Embryonic facial prominence (tissue), 1 donor: ENCODE measurements at regions not wholly inside any gene's neighbourhood (a gene's known extent, or its start where the extent isn't known, plus 50 kb on each side); places are given as distances from the start of the nearest gene placed in this dataset.
"Not testable (repeated sequence)": the region's sequence is repeated elsewhere in the genome, so short reads cannot be mapped to it uniquely, and the experiment has no call there.

Experiments used
- DNase-seq: peaks from one replicate; pipeline ENCODE4 v3.0.0-alpha.2; 2016; ENCODE audit errors: extremely low spot score

DNA sequence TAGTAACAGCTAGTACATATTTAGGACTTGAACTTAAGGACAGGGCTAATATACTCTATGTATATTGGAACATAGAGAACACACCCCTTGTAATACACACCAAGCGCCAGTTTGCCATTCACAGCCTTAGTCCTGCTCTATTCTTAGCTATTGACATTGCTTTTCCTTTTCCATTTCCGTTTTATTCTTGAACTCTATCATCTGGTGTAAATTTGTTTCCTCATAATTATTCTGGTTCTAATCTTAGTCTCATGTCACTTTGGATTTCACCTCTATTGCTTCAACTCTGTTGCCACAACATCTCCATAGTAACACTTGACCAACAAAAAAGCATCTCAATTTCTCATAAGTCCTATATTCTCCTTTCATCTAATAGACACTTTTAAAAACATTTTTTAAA is 225.7 kb downstream of the PHLDA1 start:
- no peak for DNase-seq

DNA sequence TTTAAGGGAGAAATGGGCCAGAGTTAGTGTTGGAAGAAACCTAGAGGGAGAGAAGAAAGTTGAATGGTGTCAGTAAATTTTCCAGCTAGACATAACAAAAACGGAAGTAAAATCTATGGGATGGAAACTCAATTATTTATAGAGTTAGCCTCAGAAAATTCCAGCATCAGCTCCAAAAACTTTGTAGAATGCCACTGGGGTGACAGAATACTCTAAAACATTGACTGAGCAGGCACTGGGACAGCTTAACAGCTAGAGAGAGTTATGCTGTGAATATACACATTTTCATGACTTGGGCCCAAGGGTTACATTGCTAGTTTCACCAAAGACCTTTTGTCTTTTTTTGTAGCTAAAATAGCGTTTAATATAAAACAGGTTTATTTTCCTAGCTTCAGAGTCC is 226.3 kb downstream of the PHLDA1 start:
- DNase-seq = no peak

DNA sequence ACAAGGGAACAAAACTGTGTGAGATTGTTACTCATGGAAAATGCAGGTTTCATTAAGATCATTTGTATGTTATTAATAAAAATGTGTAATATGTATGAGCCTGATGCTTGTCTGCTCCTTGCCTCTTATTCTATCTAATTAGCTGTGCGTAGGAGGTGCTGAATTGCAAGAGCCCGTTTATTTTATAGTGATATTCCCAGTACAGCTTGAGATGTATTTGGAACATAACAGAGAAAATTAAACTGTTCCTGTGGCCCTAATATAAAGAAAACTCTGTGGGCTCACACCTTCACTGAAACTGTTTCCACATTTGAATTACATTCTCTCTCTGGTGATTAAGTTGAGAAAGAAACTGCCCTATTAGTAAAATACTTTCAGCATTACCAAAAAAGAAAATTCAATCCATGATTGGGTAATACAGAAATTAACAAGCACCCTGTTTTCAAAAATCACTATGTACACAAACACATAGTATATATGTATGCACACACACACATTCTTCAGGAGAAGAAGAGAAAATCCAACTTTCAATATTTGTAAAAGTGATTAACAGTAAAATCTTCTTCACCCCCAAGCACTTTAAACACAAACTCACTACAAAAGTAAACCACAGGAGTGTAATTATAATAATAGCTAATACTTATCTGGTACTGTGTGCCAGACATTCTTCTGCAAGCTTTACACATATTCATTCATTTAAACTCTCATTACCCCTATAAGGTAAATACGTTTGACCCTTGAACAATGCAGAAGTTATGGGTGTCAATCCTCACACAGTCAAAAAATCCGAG is 233.2 kb downstream of the PHLDA1 start:
- no peak for DNase-seq

DNA sequence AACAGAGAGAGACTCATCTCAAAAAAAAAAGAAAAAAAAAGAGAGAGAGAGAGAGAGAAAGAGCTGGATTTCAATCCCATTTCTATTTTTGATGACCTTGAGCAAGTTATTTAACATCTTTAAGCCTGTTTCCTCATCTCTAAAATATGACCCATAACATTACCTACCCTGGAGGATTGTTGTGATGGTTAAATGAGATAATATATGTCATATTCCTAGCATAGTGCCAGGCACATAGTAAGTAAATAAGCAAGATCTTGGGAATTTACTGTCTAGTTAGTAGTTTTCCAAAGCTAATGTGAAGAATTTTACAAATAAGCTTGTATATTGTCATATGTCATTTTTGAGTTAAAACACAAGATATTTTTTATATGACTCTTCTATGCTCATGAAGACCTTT is 236.5 kb downstream of the PHLDA1 start:
- no peak for DNase-seq

DNA sequence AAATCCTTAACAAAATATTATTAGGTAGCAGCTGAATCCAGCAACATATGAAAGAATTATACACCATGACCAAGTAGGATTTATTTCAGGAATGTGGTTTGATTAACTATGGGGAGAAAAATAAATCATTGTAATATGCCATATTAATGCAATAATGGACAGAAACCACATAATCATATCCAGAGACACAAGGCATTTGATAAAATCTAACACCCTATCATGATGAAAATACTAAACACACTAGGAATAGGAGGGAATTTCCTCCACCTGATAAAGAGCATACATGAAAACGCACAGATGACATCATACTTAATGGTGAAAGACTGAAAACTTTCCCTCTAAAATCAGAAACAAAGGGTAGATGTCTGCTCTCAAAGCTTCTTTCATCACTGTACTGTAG is 238.9 kb downstream of the PHLDA1 start:
- DNase-seq = no peak

DNA sequence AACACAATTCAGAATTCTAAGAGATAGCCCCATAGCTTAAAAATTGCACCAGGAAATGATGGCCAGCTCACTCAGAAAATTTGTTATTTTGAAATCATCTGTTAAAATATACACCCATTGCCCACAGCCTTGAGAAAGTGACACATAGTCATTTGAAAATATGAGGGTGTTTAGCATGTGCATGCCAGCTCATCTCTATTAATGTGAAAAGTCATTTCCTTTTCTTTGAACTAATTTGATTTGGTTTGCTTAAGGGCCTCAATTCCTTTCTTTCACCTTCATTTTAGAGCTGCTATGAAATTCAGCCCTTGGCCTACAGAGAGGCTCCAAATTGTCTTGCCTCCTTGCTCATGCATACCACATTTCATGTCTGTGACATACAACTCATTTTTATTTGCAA is 241.4 kb downstream of the PHLDA1 start:
- DNase-seq = no peak

DNA sequence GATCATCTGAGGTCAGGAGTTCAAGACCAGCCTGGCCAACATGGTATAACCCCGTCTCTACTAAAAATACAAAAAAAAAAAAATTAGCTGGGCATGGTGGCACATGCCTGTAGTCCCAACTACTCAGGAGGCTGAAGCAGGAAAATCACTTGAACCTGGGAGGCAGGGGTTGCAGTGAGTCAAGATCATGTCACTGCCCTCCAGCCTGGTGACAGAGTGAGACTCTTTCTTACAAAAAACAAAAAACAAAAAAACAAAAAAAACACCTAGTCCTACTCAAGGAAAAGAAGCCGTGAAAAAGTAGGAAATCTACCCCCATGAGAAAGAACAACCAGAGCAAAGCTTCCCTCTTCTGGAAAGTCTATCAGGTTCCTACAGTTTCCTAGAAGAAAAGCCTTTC is 244.4 kb downstream of the PHLDA1 start:
- DNase-seq = not testable (repeated sequence)

DNA sequence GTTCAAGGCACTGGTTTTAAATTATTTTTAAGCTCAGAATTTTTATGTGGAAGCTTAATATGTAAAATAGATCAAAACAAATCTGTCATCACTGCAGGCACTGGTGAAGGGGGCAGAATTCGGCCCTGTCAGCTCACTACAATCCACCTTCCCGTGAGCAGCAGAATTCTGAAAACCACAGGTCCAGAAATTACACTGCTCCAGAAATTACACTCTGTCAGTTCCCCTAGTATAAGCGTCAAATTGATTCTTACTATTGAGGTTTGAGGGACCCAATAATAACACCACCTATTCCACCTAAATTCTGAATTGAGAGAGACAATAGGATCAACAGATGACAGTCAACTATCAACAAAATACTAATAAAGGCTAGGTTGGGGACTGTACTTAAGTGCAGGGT is 245.5 kb downstream of the PHLDA1 start:
- DNase-seq = no peak

DNA sequence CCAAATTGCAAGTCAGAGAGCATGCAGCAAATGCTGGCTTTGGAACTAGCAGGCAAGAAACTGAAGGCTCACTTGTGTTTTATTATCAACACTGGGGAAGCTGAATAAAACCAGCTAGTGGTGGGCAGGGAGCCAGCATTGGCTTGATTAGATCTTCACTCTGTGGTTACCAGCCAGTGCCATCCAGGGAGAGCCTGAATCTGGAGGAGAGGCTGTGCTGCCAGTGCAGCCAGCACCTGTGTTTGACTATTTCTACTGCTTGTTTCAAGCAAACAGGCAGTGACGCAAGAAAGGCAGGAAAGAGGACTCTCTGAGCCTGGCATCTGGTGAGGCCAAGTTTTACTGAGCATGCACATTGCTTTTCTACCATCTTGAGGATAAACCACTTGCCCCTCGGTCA is 247.0 kb downstream of the PHLDA1 start:
- no peak for DNase-seq

DNA sequence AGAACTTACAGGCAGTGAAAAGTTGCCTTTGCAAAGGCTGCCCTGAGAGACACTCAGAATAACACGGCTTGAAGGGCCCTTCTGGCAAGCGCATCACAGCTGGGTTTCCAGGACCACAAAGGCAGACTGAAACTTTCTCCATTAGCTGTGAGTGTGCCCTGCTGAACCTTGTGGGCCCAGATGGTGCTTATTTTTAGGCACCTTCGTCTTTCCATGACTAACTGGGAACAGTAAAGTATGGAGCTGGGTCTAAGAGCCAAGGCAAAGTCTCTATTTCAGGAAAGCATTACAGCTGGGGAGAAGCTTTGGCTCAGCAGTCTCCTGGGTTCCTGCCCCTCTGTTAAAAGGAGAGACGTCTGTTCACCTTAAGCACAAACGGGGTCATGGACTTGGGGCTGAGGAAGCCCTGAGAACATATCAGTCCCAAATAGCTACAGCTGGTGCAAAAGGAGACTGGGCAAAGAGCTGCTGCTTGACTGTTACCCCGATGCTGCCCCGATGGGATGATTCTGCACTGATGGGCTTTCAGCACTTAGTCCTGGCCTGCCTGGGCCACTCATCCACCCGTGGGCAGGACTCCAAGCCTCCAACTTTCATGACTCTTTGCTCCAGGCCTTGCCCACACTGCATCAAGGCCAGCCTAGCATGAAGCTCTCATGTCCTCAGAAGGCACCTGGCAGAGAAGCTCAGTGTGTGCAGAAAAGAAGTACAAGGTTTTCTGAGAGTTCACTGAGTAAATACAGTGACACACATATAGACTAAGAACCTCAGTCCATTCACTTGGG is 248.3 kb downstream of the PHLDA1 start:
- DNase-seq = no peak

DNA sequence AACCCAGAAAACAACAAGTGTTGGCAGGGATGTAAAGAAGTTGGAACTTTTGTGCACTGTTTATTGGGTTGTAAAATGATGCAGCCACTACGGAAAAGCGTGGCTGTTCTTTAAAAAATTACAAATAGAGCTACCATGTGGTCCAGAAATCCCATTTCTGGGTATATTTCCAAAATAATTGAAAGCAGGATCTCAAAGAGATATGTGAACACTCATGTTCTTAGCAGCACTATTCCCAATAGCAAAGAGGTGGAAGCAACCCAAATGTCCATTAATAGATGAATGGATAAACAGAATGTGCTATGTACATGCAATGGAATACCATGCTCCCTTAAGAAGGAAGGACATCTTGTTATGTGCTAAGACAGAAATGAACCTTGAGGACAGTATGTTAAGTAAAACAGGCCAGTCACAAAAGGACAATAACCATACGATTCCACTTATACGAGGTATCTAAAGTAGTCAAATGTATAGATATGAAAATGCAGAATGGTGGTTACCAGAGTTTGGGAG is 249.5 kb downstream of the PHLDA1 start:
- no peak for DNase-seq

DNA sequence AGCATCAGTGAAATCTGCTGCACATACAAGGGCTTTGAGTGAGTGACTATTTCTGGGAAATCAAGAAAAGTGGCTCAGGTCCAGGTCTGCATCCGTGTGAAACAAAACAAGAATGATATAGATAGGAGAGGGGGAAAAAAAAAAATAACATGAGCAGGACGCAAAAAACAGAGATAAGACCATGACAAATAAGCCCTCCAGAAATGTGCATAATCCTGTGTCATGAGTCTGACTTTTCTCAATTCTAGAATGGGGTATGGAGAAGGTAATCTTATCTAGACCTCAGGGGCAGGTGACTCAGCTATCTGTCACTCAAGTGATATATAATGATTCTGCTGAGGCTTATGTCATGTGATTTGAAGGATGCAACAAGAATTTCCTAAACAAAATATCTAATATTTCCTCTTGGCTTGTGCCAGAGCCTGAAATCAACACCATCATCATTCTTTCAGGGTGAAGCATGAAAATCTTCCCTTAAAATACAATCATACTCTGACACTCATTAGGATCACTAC is 250.0 kb downstream of the PHLDA1 start:
- no peak for DNase-seq

DNA sequence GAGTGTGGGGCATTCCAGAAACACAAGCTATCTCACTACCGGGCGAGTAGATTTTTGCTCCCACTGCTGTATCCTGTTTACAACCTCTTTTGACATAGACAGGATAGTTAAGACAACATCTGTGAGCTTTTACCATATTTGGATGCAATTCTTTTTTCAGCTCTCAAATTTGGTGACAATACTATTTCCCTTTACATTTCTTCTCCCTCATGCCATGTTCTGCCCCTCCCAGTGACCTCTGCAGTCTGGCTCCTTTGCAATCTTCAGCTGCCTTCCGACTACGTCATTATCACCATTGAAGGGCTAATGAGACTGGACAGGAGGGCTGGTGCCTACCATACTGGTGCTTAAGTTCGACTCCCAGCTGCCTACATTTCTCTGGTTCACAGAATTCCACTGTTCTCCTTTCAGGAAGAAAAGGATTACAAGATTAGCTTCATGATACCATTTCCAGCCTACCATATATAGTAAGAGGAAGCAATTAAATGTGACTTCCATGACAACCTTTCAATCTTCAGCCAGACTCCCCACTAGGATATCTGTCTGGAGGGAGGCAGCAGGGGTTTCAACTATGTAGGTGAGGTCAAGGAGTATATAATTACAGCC is 251.6 kb downstream of the PHLDA1 start:
- no peak for DNase-seq

DNA sequence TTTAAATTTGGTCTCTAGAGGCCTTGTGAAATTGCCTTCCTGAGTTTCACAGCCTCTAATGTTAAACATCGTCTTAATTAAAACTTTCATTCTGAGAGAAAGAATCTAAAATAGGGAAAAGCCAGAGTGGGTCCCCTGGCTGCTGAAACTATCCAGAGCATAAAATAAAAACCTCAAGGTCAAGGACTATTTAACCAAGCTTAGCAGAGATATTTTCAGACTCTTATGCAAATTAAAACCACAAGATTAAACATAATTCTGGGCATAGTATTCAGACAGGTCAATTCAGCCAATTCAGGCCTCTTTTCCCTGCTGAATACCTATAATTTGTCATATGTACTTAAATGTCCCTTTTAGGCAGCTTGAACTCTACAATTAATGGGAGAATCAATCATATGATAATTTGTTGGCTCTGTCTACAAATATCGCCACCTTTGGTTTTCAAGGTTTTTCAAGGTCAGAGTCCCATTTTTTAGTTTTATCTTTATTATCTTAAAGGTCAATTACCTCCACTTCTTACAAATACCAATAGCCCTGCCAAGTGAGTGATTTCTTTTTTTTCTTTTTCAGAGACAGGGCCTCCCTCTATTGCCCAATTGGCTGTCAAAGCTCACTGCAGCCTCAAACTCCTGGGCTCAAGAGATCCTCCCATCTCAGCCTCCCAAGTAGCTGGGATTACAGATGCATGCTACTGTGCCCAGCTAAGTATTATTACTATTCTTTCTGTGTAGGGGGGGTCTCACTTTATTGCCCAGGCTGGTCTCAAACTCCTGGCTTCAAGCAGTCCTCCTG is 257.1 kb downstream of the PHLDA1 start:
- DNase-seq = no peak

DNA sequence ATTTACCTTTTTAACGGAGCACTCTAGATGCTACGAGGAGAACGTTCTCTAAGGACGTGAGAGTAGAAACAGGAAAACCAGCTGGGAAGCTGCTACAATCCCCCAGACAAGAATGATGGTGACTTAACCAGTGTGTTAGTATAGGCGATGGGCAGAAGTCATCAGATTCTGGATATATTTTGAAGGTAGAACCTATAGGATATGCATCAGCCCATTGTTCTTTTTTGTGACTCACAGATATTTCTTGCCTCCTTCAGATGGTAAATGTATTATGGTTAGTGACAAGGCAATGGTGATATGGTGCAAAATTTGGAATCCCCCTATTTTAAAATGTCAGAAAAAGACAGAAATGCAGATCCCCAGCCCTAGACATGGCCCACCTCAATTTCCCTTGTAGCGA is 258.2 kb downstream of the PHLDA1 start:
- DNase-seq = no peak

DNA sequence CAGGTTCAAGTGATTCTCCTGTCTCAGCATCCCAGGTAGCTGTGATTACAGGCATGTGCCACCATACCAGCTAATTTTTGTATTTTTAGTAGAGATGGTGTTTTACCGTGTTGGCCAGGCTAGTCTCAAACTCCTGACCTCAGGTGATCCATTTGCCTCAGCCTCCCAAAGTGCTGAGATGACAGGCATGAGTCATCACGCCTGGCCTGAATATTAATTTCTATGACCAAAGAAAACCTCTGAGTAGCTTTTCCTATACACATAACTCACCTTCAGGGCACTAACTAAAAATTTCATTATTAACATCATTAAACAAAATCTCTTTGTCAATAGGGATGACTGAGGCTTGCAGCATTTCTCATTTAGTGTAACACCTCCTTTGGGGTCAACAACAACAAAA is 259.6 kb upstream of the KRR1 start:
- DNase-seq = no peak

DNA sequence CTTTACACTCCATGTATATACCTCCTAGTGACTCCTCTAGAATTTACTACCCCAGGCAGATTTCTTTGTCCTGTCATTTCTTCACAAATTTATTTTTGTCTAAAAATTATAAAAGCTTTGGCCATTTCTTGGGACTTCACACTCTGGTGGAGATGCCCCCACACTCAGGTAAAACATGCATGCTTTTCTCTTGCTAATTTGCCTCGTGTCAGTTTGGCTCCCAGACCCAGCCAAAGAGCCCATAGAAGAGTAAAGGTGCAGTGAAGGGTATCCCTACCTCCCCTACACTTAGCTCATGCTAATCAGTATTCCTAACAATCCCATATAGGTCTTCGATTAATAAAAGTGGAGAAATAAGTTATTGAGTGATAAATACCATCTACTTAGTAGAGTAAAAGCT is 256.5 kb upstream of the KRR1 start:
- DNase-seq = no peak

DNA sequence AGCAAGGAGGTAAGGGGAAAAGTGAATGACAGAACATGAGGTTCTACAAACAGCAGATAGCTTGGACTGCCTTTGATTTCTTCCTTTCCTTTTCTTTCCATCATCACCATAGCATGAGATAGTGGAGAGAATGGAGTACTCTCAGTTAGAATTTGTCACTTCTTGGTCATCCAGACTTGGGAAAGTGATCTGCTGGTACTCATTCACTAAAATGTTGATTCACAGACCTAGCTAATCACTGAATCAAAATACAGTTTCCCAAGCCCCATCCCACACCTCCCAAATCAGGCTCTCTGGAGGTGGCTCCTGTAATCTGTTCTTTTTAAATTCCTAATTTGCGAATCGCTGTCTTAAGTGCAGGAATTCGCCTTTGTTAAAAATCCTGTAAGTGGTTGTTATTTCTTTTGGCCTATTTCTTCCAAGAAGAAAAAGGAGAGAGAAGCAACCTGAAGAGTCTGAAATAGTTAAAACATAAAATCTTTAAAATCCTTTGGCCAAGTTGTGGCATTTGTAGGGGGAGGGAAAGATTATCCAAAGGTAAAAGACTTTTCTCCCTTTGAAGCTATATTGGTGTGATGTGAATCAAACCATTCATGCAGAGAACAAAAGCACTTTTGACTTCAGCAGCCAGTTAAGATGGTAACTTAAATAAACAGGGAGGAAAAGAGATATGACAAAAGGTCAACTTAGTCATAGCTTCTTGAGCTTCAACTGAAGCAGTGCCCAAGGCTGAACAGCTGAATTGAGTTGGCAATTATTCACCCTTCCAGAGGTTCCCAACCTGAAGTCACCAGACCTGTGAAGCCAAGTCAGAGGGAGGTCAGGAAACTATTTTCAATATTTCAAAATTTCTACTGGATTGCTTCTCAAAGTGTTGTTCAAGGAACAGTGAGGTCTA is 255.1 kb upstream of the KRR1 start:
- no peak for DNase-seq

DNA sequence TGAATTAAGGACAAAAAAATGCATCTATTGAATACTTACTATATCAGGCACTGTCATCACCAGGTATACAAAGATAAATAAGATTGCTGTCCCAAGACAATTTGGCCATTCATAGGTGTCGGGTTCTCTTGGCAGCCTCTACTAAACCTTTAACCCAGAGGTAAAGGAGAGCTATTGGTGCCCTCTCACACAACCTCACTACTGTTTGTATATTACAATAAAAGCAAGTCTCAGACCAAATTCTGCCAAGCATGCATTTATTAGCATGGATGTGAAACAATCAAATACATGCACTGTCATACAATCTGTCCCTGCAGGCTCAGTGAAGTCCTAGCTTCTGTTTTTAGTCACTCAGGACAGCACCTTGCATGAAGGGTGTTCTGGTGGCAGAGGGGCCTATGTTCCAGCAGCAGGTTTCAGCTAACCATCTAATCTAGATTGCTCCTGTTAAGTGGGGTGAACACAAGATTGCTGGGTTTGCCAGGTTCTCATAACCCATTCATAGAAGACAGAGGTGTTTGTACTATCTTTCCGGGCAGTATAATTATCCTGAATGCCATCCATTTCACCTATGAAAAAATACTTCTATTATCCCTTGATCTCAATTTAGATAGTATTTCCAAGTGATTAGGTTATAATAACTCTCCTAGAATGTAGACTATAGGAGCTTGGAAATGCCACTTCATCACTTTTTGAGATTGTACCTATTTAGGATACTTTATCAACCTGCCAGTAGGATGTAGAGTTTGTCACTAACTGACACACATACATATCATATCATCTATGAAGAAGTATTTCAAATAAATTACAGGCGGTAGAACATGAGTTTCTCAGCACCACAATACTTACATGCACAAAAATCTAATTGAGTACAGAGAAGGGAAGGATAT is 254.0 kb upstream of the KRR1 start:
- no peak for DNase-seq
